ENCODE measurements at regions not wholly inside any gene's neighbourhood (a gene's known extent, or its start where the extent isn't known, plus 50 kb on each side); places are given as distances from the start of the nearest gene placed in this dataset.

GRCh38 chr18:5627776-5628511 is 84.1 kb upstream of the EPB41L3 start:
- Histone ChIP-seq H3K4me3 (ENCODE audit: insufficient read depth, low read depth, low read length) (peak overlapping the region; percentile 58), H3K9me3 (ENCODE audit: control insufficient read depth, low read length) (no peaks in the 10 kb centered on the region), H3K4me1 (ENCODE audit: control insufficient read depth, insufficient read depth, low read length) (peaks cover 13% of the 10 kb centered on the region), H3K27ac (ENCODE audit: insufficient read depth, low read depth, low read length, poor library complexity, severe bottlenecking) (no peak overlapping the region), H3K27me3 (ENCODE audit: control insufficient read depth, insufficient read depth, low read length, poor library complexity, severe bottlenecking) (peaks cover 66% of the 10 kb centered on the region), H3K36me3 (ENCODE audit: control insufficient read depth, insufficient read depth, low read length) (no peaks in the 10 kb centered on the region)
- WGBS, 2 experiments = 2 to 4% methylated on average over 27 to 29 of the region's 29 CpGs

GRCh38 chr18:5626130-5626880 is 82.5 kb upstream of the EPB41L3 start:
- Histone ChIP-seq H3K4me3 (ENCODE audit: insufficient read depth, low read depth, low read length) (no peak overlapping the region), H3K36me3 (ENCODE audit: control insufficient read depth, insufficient read depth, low read length) (no peaks in the 10 kb centered on the region), H3K4me1 (ENCODE audit: control insufficient read depth, insufficient read depth, low read length) (peaks cover 13% of the 10 kb centered on the region), H3K9me3 (ENCODE audit: control insufficient read depth, low read length) (no peaks in the 10 kb centered on the region), H3K27me3 (ENCODE audit: control insufficient read depth, insufficient read depth, low read length, poor library complexity, severe bottlenecking) (peaks cover 54% of the 10 kb centered on the region), H3K27ac (ENCODE audit: insufficient read depth, low read depth, low read length, poor library complexity, severe bottlenecking) (no peak overlapping the region)
- 92 to 99% methylated on average over 2 of the region's 2 CpGs for WGBS, 2 experiments

- H3K27ac ChIP-seq (ENCODE audit: insufficient read depth, low read depth, low read length, poor library complexity, severe bottlenecking) = no peak overlapping the region
- 2 to 3% methylated on average over 4 of the region's 4 CpGs for WGBS, 2 experiments
- H3K4me3 ChIP-seq (ENCODE audit: insufficient read depth, low read depth, low read length) = no peak overlapping the region
- H3K9me3 ChIP-seq (ENCODE audit: control insufficient read depth, low read length) = no peaks in the 10 kb centered on the region
- peaks cover 47% of the 10 kb centered on the region for H3K27me3 ChIP-seq (ENCODE audit: control insufficient read depth, insufficient read depth, low read length, poor library complexity, severe bottlenecking)
- H3K4me1 ChIP-seq (ENCODE audit: control insufficient read depth, insufficient read depth, low read length) = peaks cover 13% of the 10 kb centered on the region
- no peaks in the 10 kb centered on the region for H3K36me3 ChIP-seq (ENCODE audit: control insufficient read depth, insufficient read depth, low read length)
Measured at GRCh38 chr18:5625076-5625475, 81.3 kb upstream of the EPB41L3 start.

- WGBS, 2 experiments = 79 to 98% methylated on average over 3 of the region's 4 CpGs
- Histone ChIP-seq H3K27ac (ENCODE audit: insufficient read depth, low read depth, low read length, poor library complexity, severe bottlenecking) (no peak overlapping the region), H3K36me3 (ENCODE audit: control insufficient read depth, insufficient read depth, low read length) (no peaks in the 10 kb centered on the region), H3K4me1 (ENCODE audit: control insufficient read depth, insufficient read depth, low read length) (peaks cover 13% of the 10 kb centered on the region), H3K9me3 (ENCODE audit: control insufficient read depth, low read length) (no peaks in the 10 kb centered on the region), H3K4me3 (ENCODE audit: insufficient read depth, low read depth, low read length) (no peak overlapping the region), H3K27me3 (ENCODE audit: control insufficient read depth, insufficient read depth, low read length, poor library complexity, severe bottlenecking) (peaks cover 25% of the 10 kb centered on the region)
Measured at GRCh38 chr18:5622905-5623304, 79.1 kb upstream of the EPB41L3 start.

GRCh38 chr18:5620289-5620688 is 76.5 kb upstream of the EPB41L3 start:
- no peak overlapping the region for H3K4me3 ChIP-seq (ENCODE audit: insufficient read depth, low read depth, low read length)

GRCh38 chr18:5619376-5619775 is 75.6 kb upstream of the EPB41L3 start:
- Histone ChIP-seq H3K4me1 (ENCODE audit: control insufficient read depth, insufficient read depth, low read length) (peaks cover 2% of the 10 kb centered on the region), H3K36me3 (ENCODE audit: control insufficient read depth, insufficient read depth, low read length) (no peaks in the 10 kb centered on the region), H3K27ac (ENCODE audit: insufficient read depth, low read depth, low read length, poor library complexity, severe bottlenecking) (no peak overlapping the region), H3K4me3 (ENCODE audit: insufficient read depth, low read depth, low read length) (no peak overlapping the region), H3K27me3 (ENCODE audit: control insufficient read depth, insufficient read depth, low read length, poor library complexity, severe bottlenecking) (no peaks in the 10 kb centered on the region), H3K9me3 (ENCODE audit: control insufficient read depth, low read length) (no peaks in the 10 kb centered on the region)
- WGBS, 2 experiments = 86 to 88% methylated on average over 1 of the region's 1 CpG

More at GRCh38 chr18:5620289-5620688, 76.5 kb upstream of the EPB41L3 start:
- 94 to 95% methylated on average over 2 of the region's 3 CpGs for WGBS, 2 experiments
- no peaks in the 10 kb centered on the region for H3K9me3 ChIP-seq (ENCODE audit: control insufficient read depth, low read length)
- no peaks in the 10 kb centered on the region for H3K36me3 ChIP-seq (ENCODE audit: control insufficient read depth, insufficient read depth, low read length)
- peaks cover 11% of the 10 kb centered on the region for H3K4me1 ChIP-seq (ENCODE audit: control insufficient read depth, insufficient read depth, low read length)
- H3K27ac ChIP-seq (ENCODE audit: insufficient read depth, low read depth, low read length, poor library complexity, severe bottlenecking) = no peak overlapping the region
- H3K27me3 ChIP-seq (ENCODE audit: control insufficient read depth, insufficient read depth, low read length, poor library complexity, severe bottlenecking) = no peaks in the 10 kb centered on the region

- 86% methylated on average over 5 to 6 of the region's 6 CpGs for WGBS, 2 experiments
- no peaks in the 10 kb centered on the region for H3K9me3 ChIP-seq (ENCODE audit: control insufficient read depth, low read length)
- H3K4me1 ChIP-seq (ENCODE audit: control insufficient read depth, insufficient read depth, low read length) = no peaks in the 10 kb centered on the region
- no peaks in the 10 kb centered on the region for H3K27me3 ChIP-seq (ENCODE audit: control insufficient read depth, insufficient read depth, low read length, poor library complexity, severe bottlenecking)
- no peaks in the 10 kb centered on the region for H3K36me3 ChIP-seq (ENCODE audit: control insufficient read depth, insufficient read depth, low read length)
- no peak overlapping the region for H3K4me3 ChIP-seq (ENCODE audit: insufficient read depth, low read depth, low read length)
- H3K27ac ChIP-seq (ENCODE audit: insufficient read depth, low read depth, low read length, poor library complexity, severe bottlenecking) = no peak overlapping the region
Measured at GRCh38 chr18:5618047-5618688, 74.4 kb upstream of the EPB41L3 start.

- Histone ChIP-seq H3K4me3 (ENCODE audit: insufficient read depth, low read depth, low read length) (no peak overlapping the region), H3K27me3 (ENCODE audit: control insufficient read depth, insufficient read depth, low read length, poor library complexity, severe bottlenecking) (no peaks in the 10 kb centered on the region), H3K4me1 (ENCODE audit: control insufficient read depth, insufficient read depth, low read length) (no peaks in the 10 kb centered on the region), H3K36me3 (ENCODE audit: control insufficient read depth, insufficient read depth, low read length) (no peaks in the 10 kb centered on the region), H3K9me3 (ENCODE audit: control insufficient read depth, low read length) (no peaks in the 10 kb centered on the region), H3K27ac (ENCODE audit: insufficient read depth, low read depth, low read length, poor library complexity, severe bottlenecking) (no peak overlapping the region)
- 90 to 96% methylated on average over 3 to 4 of the region's 4 CpGs for whole genome bisulfite sequencing, 2 experiments
Measured at GRCh38 chr18:5611221-5611620, 67.4 kb upstream of the EPB41L3 start.

- WGBS, 2 experiments = 90% methylated on average over 2 of the region's 2 CpGs; no CpG with 5 or more reads in 1 of the 2 experiments
- no peaks in the 10 kb centered on the region for H3K36me3 ChIP-seq (ENCODE audit: control insufficient read depth, insufficient read depth, low read length)
- H3K27ac ChIP-seq (ENCODE audit: insufficient read depth, low read depth, low read length, poor library complexity, severe bottlenecking) = no peak overlapping the region
- no peaks in the 10 kb centered on the region for H3K4me1 ChIP-seq (ENCODE audit: control insufficient read depth, insufficient read depth, low read length)
- no peaks in the 10 kb centered on the region for H3K27me3 ChIP-seq (ENCODE audit: control insufficient read depth, insufficient read depth, low read length, poor library complexity, severe bottlenecking)
- H3K4me3 ChIP-seq (ENCODE audit: insufficient read depth, low read depth, low read length) = no peak overlapping the region
- no peaks in the 10 kb centered on the region for H3K9me3 ChIP-seq (ENCODE audit: control insufficient read depth, low read length)
Measured at GRCh38 chr18:5608846-5609245, 65.0 kb upstream of the EPB41L3 start.

GRCh38 chr18:5606951-5607350 is 63.2 kb upstream of the EPB41L3 start:
- H3K27me3 ChIP-seq (ENCODE audit: control insufficient read depth, insufficient read depth, low read length, poor library complexity, severe bottlenecking) = no peaks in the 10 kb centered on the region
- no peak overlapping the region for H3K4me3 ChIP-seq (ENCODE audit: insufficient read depth, low read depth, low read length)
- H3K27ac ChIP-seq (ENCODE audit: insufficient read depth, low read depth, low read length, poor library complexity, severe bottlenecking) = no peak overlapping the region
- H3K36me3 ChIP-seq (ENCODE audit: control insufficient read depth, insufficient read depth, low read length) = no peaks in the 10 kb centered on the region
- 90 to 95% methylated on average over 5 to 6 of the region's 6 CpGs for WGBS, 2 experiments
- no peaks in the 10 kb centered on the region for H3K9me3 ChIP-seq (ENCODE audit: control insufficient read depth, low read length)
- no peaks in the 10 kb centered on the region for H3K4me1 ChIP-seq (ENCODE audit: control insufficient read depth, insufficient read depth, low read length)

Measured in ectodermal cell (in vitro differentiated cells).